ENCODE measurements at regions not wholly inside any gene's neighbourhood (a gene's known extent, or its start where the extent isn't known, plus 50 kb on each side); places are given as distances from the start of the nearest gene placed in this dataset.

DNA sequence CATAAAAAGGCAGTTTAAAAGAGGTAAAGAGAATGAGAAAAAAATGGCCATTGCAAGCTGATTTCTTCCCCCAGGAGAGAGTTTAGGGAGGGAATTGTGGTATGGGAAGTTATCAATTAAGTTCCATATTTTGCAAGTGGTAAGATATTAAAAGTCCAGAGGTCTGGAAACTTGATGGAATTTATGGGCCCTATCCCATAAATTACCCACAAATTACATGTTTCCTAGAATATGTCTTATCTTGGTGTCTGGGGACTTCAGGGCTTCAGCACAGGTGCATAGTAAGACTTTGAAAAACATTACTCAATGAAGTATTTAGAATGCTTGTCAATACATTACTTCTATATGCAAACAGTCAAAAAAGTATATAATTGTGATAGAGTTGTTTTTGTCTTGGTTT, 614.9 kb upstream of the LRRC4C start:
- DNase-seq, result no peak
- intact Hi-C loops (cut with DNase I; ENCODE audit: low total_unique reads), result no loop called here
- no peaks in the 10 kb centered on the region for H3K27me3 ChIP-seq
- no peaks in the 10 kb centered on the region for H3K36me3 ChIP-seq
- H3K27ac ChIP-seq, result no peak overlapping the region
- TF ChIP-seq POLR2A (IDR thresholded peaks at IDR 0.05), result no peak
- TF ChIP-seq, protein P1, sequence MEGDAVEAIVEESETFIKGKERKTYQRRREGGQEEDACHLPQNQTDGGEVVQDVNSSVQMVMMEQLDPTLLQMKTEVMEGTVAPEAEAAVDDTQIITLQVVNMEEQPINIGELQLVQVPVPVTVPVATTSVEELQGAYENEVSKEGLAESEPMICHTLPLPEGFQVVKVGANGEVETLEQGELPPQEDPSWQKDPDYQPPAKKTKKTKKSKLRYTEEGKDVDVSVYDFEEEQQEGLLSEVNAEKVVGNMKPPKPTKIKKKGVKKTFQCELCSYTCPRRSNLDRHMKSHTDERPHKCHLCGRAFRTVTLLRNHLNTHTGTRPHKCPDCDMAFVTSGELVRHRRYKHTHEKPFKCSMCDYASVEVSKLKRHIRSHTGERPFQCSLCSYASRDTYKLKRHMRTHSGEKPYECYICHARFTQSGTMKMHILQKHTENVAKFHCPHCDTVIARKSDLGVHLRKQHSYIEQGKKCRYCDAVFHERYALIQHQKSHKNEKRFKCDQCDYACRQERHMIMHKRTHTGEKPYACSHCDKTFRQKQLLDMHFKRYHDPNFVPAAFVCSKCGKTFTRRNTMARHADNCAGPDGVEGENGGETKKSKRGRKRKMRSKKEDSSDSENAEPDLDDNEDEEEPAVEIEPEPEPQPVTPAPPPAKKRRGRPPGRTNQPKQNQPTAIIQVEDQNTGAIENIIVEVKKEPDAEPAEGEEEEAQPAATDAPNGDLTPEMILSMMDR (IDR thresholded peaks at IDR 0.05), result no peak
- H3K4me1 ChIP-seq, result no peaks in the 10 kb centered on the region
- H3K4me3 ChIP-seq, result no peak overlapping the region
- H3K9me3 ChIP-seq, result no peaks in the 10 kb centered on the region

DNA sequence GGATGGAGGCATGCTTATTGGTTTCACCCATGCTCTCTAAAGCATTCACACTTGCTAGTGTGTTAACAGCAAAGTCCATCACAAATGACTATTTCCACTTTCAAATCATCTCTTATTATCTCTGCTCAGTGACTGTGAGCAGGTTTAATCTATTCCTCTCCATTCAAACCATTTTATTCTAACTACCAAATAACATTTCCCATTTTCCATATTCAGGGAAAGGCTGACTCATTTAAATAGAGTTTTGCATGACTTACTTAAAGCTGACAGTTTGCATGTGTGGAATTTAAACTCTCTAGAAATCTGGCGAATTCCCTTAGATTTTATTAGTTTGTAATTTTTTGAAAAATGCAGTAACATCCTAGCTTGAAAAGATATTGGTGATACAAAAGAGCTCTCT, 615.7 kb upstream of the LRRC4C start:
- H3K27me3 ChIP-seq, result no peaks in the 10 kb centered on the region
- no peak overlapping the region for H3K4me3 ChIP-seq
- DNase-seq, result no peak
- intact Hi-C loops (cut with DNase I; ENCODE audit: low total_unique reads), result no loop called here
- H3K4me1 ChIP-seq, result no peaks in the 10 kb centered on the region
- no peaks in the 10 kb centered on the region for H3K9me3 ChIP-seq
- H3K36me3 ChIP-seq, result no peaks in the 10 kb centered on the region
- no peak overlapping the region for H3K27ac ChIP-seq
- TF ChIP-seq, protein P1 (IDR thresholded peaks at IDR 0.05), result no peak
- no peak for TF ChIP-seq POLR2A (IDR thresholded peaks at IDR 0.05)

DNA sequence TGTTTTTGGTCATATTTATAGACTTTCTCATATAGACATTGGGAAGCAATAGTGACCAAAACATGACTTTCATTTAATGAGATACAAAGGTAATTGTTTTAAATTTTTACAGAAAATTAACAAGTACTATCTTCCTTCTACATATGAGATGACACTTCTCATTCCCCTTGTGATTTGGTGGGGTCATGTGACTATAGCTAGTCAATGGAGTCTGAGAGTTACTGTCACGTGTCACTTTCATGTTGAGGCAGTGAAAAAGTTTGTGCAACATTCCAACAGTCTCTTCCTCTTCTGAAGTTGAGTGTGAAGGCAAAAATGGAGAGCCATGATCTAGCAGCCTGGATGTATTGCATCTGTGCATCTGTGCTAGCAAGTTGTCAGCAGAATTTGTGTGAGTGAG, 618.3 kb upstream of the LRRC4C start:
- Histone ChIP-seq H3K4me1 (no peaks in the 10 kb centered on the region), H3K9me3 (no peaks in the 10 kb centered on the region), H3K27ac (no peak overlapping the region), H3K36me3 (no peaks in the 10 kb centered on the region), H3K27me3 (no peaks in the 10 kb centered on the region), H3K4me3 (no peak overlapping the region)
- DNase-seq, result no peak
- no peak for TF ChIP-seq POLR2A (IDR thresholded peaks at IDR 0.05)
- TF ChIP-seq, protein P1 (IDR thresholded peaks at IDR 0.05), result no peak
- intact Hi-C loops (cut with DNase I; ENCODE audit: low total_unique reads), result no loop called here

DNA sequence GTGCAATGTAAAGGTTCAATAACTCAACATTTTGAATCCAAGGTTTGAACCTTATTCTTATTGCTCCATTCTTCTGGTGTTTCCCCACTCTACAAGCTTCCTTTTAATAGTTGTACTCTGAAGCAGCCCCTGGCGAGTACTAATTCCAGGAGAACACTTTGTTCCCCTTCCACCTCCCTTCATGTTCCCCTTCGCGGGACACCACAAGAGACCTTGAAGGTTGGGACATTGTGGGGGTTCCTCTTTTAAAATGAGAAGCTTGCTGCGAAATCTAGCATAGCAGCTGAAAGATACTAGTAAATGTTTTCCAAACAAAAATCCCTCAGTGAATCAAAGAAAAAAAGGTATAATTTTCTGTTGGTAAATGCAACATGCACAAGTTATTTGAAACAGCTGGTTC, 626.3 kb upstream of the LRRC4C start:
- no peaks in the 10 kb centered on the region for H3K4me1 ChIP-seq
- intact Hi-C loops (cut with DNase I; ENCODE audit: low total_unique reads), result no loop called here
- no peak for DNase-seq
- TF ChIP-seq, protein P1 (IDR thresholded peaks at IDR 0.05), result no peak
- no peak for TF ChIP-seq POLR2A (IDR thresholded peaks at IDR 0.05)
- H3K4me3 ChIP-seq, result no peak overlapping the region
- H3K27ac ChIP-seq, result no peak overlapping the region
- no peaks in the 10 kb centered on the region for H3K9me3 ChIP-seq
- H3K36me3 ChIP-seq, result no peaks in the 10 kb centered on the region
- H3K27me3 ChIP-seq, result no peaks in the 10 kb centered on the region

DNA sequence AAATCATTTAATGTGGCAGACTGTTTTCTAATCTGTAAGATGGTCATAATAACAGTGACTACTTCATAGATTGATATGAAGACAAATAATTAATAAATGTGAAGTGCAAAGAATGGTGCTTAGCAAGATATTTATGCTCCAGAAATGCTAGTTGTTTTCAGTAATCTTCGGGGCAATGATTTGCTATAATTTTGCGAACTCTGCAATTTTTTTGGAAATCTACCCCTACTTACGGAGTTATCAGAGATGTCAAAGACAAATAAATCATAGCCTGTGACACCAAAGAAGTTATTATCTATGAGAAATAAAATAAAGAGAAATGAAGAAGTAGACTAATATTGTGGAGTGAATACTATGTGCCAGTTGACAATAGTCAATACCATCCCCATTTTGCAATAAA, 634.1 kb upstream of the LRRC4C start:
- no peak for DNase-seq
- Histone ChIP-seq H3K4me1 (no peaks in the 10 kb centered on the region), H3K9me3 (no peaks in the 10 kb centered on the region), H3K27ac (no peak overlapping the region), H3K27me3 (no peaks in the 10 kb centered on the region), H3K4me3 (no peak overlapping the region), H3K36me3 (no peaks in the 10 kb centered on the region)
- intact Hi-C loops (cut with DNase I; ENCODE audit: low total_unique reads), result no loop called here
- no peak for TF ChIP-seq POLR2A (IDR thresholded peaks at IDR 0.05)
- TF ChIP-seq, protein P1 (IDR thresholded peaks at IDR 0.05), result no peak

Measured in uterus (tissue), 3 donors.